ENCODE measurements at regions not wholly inside any gene's neighbourhood (a gene's known extent, or its start where the extent isn't known, plus 50 kb on each side); places are given as distances from the start of the nearest gene placed in this dataset.

DNA sequence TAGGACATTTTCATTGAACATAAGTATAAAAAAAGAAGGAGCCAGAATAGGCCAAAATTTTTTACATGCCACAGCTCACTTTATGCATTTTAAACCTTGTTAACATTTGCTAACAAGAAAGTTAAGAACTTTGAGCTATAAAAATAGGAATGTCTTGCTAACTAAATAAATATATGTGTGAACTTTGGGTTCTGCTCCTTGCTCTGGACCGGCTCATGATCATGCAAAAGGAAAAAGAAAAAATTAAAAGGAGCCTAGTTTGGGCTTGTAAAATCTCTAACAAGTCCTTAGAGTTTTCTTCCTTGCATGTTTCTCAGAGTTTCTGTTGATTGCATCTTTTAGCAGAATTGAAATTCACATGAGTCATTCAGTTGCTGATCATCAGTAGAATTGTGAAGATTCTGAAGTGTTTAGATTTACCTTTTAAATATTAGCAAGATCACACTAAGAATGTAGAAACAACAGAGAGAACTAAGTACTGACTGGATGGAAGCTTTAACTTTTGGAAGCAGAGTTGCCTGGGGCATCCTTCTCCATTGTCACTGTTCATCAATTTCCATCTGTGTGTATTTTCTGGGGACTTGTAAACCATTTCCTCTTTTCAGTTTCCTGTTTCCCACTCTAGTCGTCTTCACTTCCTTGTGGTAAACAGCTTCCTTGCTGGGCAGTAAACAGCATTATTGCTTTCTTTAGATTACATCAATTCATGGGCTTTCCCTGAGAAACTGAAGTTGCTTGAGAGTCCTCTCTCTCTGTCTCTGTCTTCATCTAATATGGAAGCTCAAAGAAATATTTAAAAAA, 458.4 kb upstream of the BTBD3 start:
- no peak for DNase-seq
- TF ChIP-seq POLR2A (IDR thresholded peaks at IDR 0.05) (no peak), CTCF (IDR thresholded peaks at IDR 0.05) (no peak)
- H3K9me3 ChIP-seq, result no peaks in the 10 kb centered on the region
- H3K27me3 ChIP-seq, result no peaks in the 10 kb centered on the region
- WGBS, 2 donors, result 27 to 38% methylated on average over 2 of the region's 2 CpGs
- no peak overlapping the region for H3K27ac ChIP-seq
- peaks cover 5 to 24% (median 7%) of the 10 kb centered on the region in 3 donors for H3K4me1 ChIP-seq
- H3K4me3 ChIP-seq, result no peak overlapping the region
- intact Hi-C loops (cut with DNase I), result no loop called here
- no peaks in the 10 kb centered on the region for H3K36me3 ChIP-seq

- H3K27me3 ChIP-seq, result no peaks in the 10 kb centered on the region
- intact Hi-C loops (cut with DNase I), result no loop called here
- no peak for TF ChIP-seq POLR2A (IDR thresholded peaks at IDR 0.05)
- TF ChIP-seq CTCF (IDR thresholded peaks at IDR 0.05), result no peak
- H3K4me1 ChIP-seq, result peaks cover 4 to 27% (median 6%) of the 10 kb centered on the region in 3 donors
- no peak overlapping the region for H3K4me3 ChIP-seq
- no peaks in the 10 kb centered on the region for H3K9me3 ChIP-seq
- H3K27ac ChIP-seq, result no peak overlapping the region
- H3K36me3 ChIP-seq, result no peaks in the 10 kb centered on the region
- no peak for DNase-seq
Measured at GRCh38 chr20:11467436-11467835, 450.3 kb upstream of the BTBD3 start.

DNA sequence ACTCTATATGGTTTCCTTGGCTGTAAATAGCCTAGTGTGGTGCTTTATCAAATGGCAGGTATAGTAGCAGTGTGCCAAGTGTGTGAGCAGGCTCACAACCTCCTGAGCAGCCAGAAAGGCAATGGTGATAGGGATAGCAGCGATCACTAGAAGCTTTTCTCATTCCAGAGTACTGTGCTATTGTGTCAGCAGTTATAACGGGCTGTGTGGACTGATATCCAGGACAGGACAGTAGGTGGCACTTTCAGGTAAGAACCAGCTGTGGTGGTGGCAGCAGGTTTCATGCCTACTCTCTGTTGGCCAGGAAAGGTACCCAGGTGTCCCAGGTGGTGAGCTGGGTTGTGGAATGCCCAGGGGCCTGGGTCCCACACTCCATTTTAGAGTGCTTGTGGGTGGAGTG, 448.8 kb upstream of the BTBD3 start:
- intact Hi-C loops (cut with DNase I), result no loop called here
- 56 to 100% methylated on average over 1 to 2 of the region's 2 CpGs for WGBS, 2 donors
- H3K4me1 ChIP-seq, result peaks cover 4 to 27% (median 6%) of the 10 kb centered on the region in 3 donors

DNA sequence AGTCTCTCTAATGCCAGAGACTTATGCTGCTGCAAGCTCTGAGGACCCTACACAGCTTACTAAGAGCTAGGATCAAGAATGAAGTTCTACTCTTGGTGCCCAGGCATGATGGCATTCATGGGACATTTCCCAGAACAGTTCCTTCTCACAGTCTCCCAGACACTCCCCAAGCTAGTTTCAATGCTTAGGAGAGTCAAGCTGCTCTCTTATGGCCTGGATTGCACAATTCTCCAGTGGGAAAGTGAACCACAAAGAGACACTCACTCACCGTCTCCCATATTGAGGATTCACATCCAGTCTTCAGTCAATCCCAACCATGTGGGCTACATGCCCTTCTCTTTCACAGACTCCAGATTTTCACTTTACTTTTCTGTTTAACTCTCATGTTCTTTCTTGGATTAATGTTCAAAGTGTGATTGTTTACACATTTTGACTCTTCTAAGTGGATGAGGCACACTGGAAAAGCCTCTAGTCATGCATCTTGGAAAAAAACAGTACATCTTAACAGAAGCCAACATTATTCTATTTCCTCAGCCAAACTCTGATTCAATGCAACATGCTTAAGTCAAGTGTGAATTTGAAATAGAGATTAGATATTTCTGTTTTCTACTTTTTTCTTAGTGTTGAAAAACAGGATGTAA, 447.8 kb upstream of the BTBD3 start:
- H3K27ac ChIP-seq, result peak overlapping the region; percentile 12 to 63 (median 58)
- peaks cover 4 to 27% (median 6%) of the 10 kb centered on the region in 3 donors for H3K4me1 ChIP-seq
- no peaks in the 10 kb centered on the region for H3K9me3 ChIP-seq
- no peaks in the 10 kb centered on the region for H3K36me3 ChIP-seq
- no peak for TF ChIP-seq CTCF (IDR thresholded peaks at IDR 0.05)
- TF ChIP-seq POLR2A (IDR thresholded peaks at IDR 0.05), result no peak
- WGBS, 2 donors, result 17 to 58% methylated on average over 1 of the region's 1 CpG
- no peak overlapping the region for H3K4me3 ChIP-seq
- no peaks in the 10 kb centered on the region for H3K27me3 ChIP-seq
- DNase-seq, result no peak
- intact Hi-C loops (cut with DNase I), result no loop called here

More for the DNA sequence above, 448.8 kb upstream of the BTBD3 start:
- no peaks in the 10 kb centered on the region for H3K27me3 ChIP-seq
- no peaks in the 10 kb centered on the region for H3K36me3 ChIP-seq
- TF ChIP-seq POLR2A (IDR thresholded peaks at IDR 0.05) (no peak), CTCF (IDR thresholded peaks at IDR 0.05) (no peak)
- H3K27ac ChIP-seq, result no peak overlapping the region
- DNase-seq, result no peak
- H3K4me3 ChIP-seq, result no peak overlapping the region
- H3K9me3 ChIP-seq, result no peaks in the 10 kb centered on the region

DNA sequence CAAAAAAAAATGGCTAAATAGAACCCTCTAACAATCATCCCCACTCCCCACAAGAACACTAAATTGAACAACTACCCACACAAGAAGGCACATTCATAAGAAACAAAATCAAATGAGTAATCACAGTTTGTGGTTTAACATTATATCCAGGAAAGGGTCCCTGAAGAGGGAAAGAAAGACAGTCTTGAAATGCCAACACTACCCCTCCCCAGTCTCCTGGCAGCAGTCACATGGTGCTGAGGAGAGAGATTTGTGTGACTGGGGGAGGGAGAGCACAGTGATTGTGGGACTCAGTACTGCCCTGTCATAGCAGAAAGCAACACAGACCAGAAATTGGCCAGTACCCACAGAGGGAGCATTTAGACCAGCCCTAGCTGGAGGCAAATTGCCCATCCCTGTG, 443.7 kb upstream of the BTBD3 start:
- no peak overlapping the region for H3K4me3 ChIP-seq
- DNase-seq, result no peak
- H3K27me3 ChIP-seq, result no peaks in the 10 kb centered on the region
- H3K9me3 ChIP-seq, result no peaks in the 10 kb centered on the region
- intact Hi-C loops (cut with DNase I), result no loop called here
- no peak overlapping the region for H3K27ac ChIP-seq
- TF ChIP-seq CTCF (IDR thresholded peaks at IDR 0.05) (no peak), POLR2A (IDR thresholded peaks at IDR 0.05) (no peak)
- H3K4me1 ChIP-seq, result peaks cover 4 to 24% (median 6%) of the 10 kb centered on the region in 3 donors
- no peaks in the 10 kb centered on the region for H3K36me3 ChIP-seq
